GM18907 (cell line): ENCODE measurements at regions not wholly inside any gene's neighbourhood (a gene's known extent, or its start where the extent isn't known, plus 50 kb on each side); places are given as distances from the start of the nearest gene placed in this dataset.

ENCODE experiments used
- ATAC-seq: cut with Tn5 transposase; IDR thresholded peaks from one replicate; pipeline ENCODE4 v1.9.1; 2021; ENCODE audit warnings: mild to moderate bottlenecking, moderate library complexity; ENCODE audit not compliant: unreplicated experiment

- ATAC-seq = no peak
These were observed 177.7 kb upstream of the AHR start for GRCh38 chr7:17120756-17121155.

- no peak for ATAC-seq
These were observed 176.8 kb upstream of the AHR start for GRCh38 chr7:17121671-17122070.

- ATAC-seq = peak; percentile 39
These were observed 175.4 kb upstream of the AHR start for GRCh38 chr7:17123020-17123419.

GRCh38 chr7:17126413-17127268, 171.8 kb upstream of the AHR start:
- ATAC-seq = peak; percentile 80

GRCh38 chr7:17129218-17129617, 169.2 kb upstream of the AHR start:
- ATAC-seq = no peak

- ATAC-seq = no peak
These were observed 168.0 kb upstream of the AHR start for GRCh38 chr7:17130281-17131059.

- ATAC-seq = no peak
These were observed 167.4 kb upstream of the AHR start for GRCh38 chr7:17131060-17131345.

- peak; percentile 79 for ATAC-seq
These were observed 166.3 kb upstream of the AHR start for GRCh38 chr7:17131983-17132655.

- no peak for ATAC-seq
These were observed 165.7 kb upstream of the AHR start for GRCh38 chr7:17132726-17133125.

GRCh38 chr7:17133977-17134376, 164.5 kb upstream of the AHR start:
- ATAC-seq = no peak

GRCh38 chr7:17134786-17135185, 163.7 kb upstream of the AHR start:
- peak; percentile 86 for ATAC-seq

GRCh38 chr7:17136126-17136525, 162.3 kb upstream of the AHR start:
- no peak for ATAC-seq

GRCh38 chr7:17139081-17139480, 159.4 kb upstream of the AHR start:
- no peak for ATAC-seq

GRCh38 chr7:17140406-17140805, 158.0 kb upstream of the AHR start:
- ATAC-seq = no peak

GRCh38 chr7:17142831-17143541, 155.5 kb upstream of the AHR start:
- no peak for ATAC-seq

GRCh38 chr7:17144322-17144721, 154.1 kb upstream of the AHR start:
- ATAC-seq = no peak

GRCh38 chr7:17146621-17147020, 151.8 kb upstream of the AHR start:
- ATAC-seq = no peak

- no peak for ATAC-seq
These were observed 151.0 kb upstream of the AHR start for GRCh38 chr7:17147409-17147808.

GRCh38 chr7:17150018-17150417, 148.4 kb upstream of the AHR start:
- peak; percentile 70 for ATAC-seq

- ATAC-seq = peak; percentile 68
These were observed 145.7 kb upstream of the AHR start for GRCh38 chr7:17152721-17153120.

- no peak for ATAC-seq
These were observed 144.9 kb upstream of the AHR start for GRCh38 chr7:17153536-17153935.
